H1 (cell line): ENCODE measurements at regions not wholly inside any gene's neighbourhood (a gene's known extent, or its start where the extent isn't known, plus 50 kb on each side); places are given as distances from the start of the nearest gene placed in this dataset.

Source experiments
- CTCF ChIA-PET: fragments of 300-600 bp; sonication (Branson Sonifier 250); formaldehyde crosslinking; loops from one replicate; lab custom pipeline; 2021; ENCODE audit not compliant: partially characterized antibody; lab: Charles Lee
- POLR2A ChIA-PET: fragments of 300-600 bp; sonication (Branson Sonifier 250); formaldehyde crosslinking; loops from one replicate; lab custom pipeline; 2021; ENCODE audit warnings: inconsistent platforms; ENCODE audit not compliant: partially characterized antibody; lab: Charles Lee
- DNase-seq, 2 experiments: peaks; one replicate each; pipeline versions ENCODE4 v3.0.0 to v3.0.0-alpha.2; 2010 to 2022; ENCODE audit warnings: low spot score in 2 of 2, low read depth in 1 of 2, mixed read lengths in 1 of 2
- FAIRE-seq: peaks from 2 replicates; lab custom pipeline; 2011; peaks lifted over from hg19 to GRCh38; lab: Jason Lieb, UNC
- H2AFZ ChIP-seq: 2 replicates; pipeline ENCODE4 v1.8.1; 2012; ENCODE audit warnings: low read length, inconsistent platforms
- H2AK5ac ChIP-seq: 2 replicates; pipeline ENCODE4 v1.6.1; 2013; ENCODE audit warnings: low read depth, low read length
- H2BK120ac ChIP-seq: replicated peaks from 2 replicates; pipeline ENCODE3; 2013; ENCODE audit warnings: low read depth, low read length, inconsistent platforms
- H2BK12ac ChIP-seq: 2 replicates; pipeline ENCODE4 v1.6.1; 2013; ENCODE audit warnings: low read depth, low read length
- H2BK15ac ChIP-seq: 2 replicates; pipeline ENCODE4 v1.6.1; 2013; ENCODE audit warnings: low read length
- H2BK20ac ChIP-seq: 2 replicates; pipeline ENCODE4 v1.6.1; 2013; ENCODE audit warnings: low read length
- H2BK5ac ChIP-seq: 2 replicates; pipeline ENCODE4 v1.6.1; 2013; ENCODE audit warnings: low read depth, low read length
- H3K14ac ChIP-seq: 2 replicates; pipeline ENCODE4 v1.6.1; 2013; ENCODE audit warnings: inconsistent platforms; ENCODE audit not compliant: insufficient read length
- H3K18ac ChIP-seq: 2 replicates; pipeline ENCODE4 v1.6.1; 2013; ENCODE audit warnings: low read length; ENCODE audit errors: extremely low read depth
- H3K23ac ChIP-seq: 2 replicates; pipeline ENCODE4 v1.6.1; 2013; ENCODE audit warnings: inconsistent platforms; ENCODE audit not compliant: insufficient read length
- H3K23me2 ChIP-seq: 2 replicates; pipeline ENCODE4 v1.6.1; 2013; ENCODE audit warnings: low read depth, low read length
- H3K27ac ChIP-seq: 2 replicates; pipeline ENCODE4 v1.6.1; 2011; ENCODE audit warnings: low read depth, low read length, inconsistent platforms
- H3K27me3 ChIP-seq, 4 experiments: replicated peaks in 1 of 4; 1 replicate in 1 of 4; 2 replicates in 3 of 4; pipeline versions ENCODE4 v1.6.1 to v1.8.1; 2011 to 2013; ENCODE audit warnings: low read length in 3 of 4, mild to moderate bottlenecking in 3 of 4, inconsistent platforms in 2 of 4, mixed read lengths in 2 of 4, moderate library complexity in 1 of 4; ENCODE audit not compliant: control insufficient read depth in 3 of 4, insufficient read depth in 3 of 4; ENCODE audit errors: extremely low read depth in 1 of 4
- H3K36me3 ChIP-seq, 4 experiments: 2 replicates each; pipeline versions ENCODE4 v1.6.1 to v1.8.1; 2011 to 2013; ENCODE audit warnings: mild to moderate bottlenecking in 4 of 4, low read length in 3 of 4, moderate library complexity in 2 of 4, control low read depth in 1 of 4, inconsistent platforms in 1 of 4; ENCODE audit not compliant: insufficient read depth in 4 of 4, control insufficient read depth in 2 of 4
- H3K4ac ChIP-seq: replicated peaks from 2 replicates; pipeline ENCODE3; 2013; ENCODE audit warnings: low read length, low read depth, mixed read lengths, inconsistent platforms; ENCODE audit not compliant: insufficient read length
- H3K4me1 ChIP-seq, 4 experiments: replicated peaks in 1 of 4; 1 replicate in 1 of 4; 2 replicates in 3 of 4; pipeline versions ENCODE4 v1.6.1 to v1.8.1; 2011 to 2013; ENCODE audit warnings: low read length in 3 of 4, inconsistent platforms in 2 of 4, mixed read lengths in 1 of 4; ENCODE audit not compliant: insufficient read depth in 4 of 4, control insufficient read depth in 3 of 4
- H3K4me2 ChIP-seq, 2 experiments: 2 replicates each; pipeline versions ENCODE4 v1.6.1 to v1.8.1; 2011 to 2013; ENCODE audit warnings: low read depth in 2 of 2, low read length in 2 of 2, control low read depth in 1 of 2, inconsistent platforms in 1 of 2, mild to moderate bottlenecking in 1 of 2; ENCODE audit not compliant: insufficient read depth in 1 of 2
- H3K4me3 ChIP-seq, 4 experiments: fragments of 200-600, 300-600 bp in 1 of 4; sonication (generic), shearing (Covaris generic), sonication (Bioruptor Twin) in 1 of 4; 2 replicates each; pipeline versions ENCODE4 v1.5.1 to v1.8.1; 2011 to 2016; ENCODE audit warnings: low read length in 4 of 4, low read depth in 3 of 4, control low read depth in 2 of 4, inconsistent platforms in 2 of 4, mild to moderate bottlenecking in 2 of 4, mixed read lengths in 1 of 4, moderate library complexity in 1 of 4; ENCODE audit not compliant: insufficient read depth in 2 of 4; ENCODE audit errors: extremely low read depth in 1 of 4
- H3K56ac ChIP-seq: replicated peaks from 2 replicates; pipeline ENCODE3; 2013; ENCODE audit warnings: low read depth, mild to moderate bottlenecking, mixed read lengths, low read length, inconsistent platforms; ENCODE audit not compliant: insufficient read length
- H3K79me1 ChIP-seq: 2 replicates; pipeline ENCODE4 v1.6.1; 2013; ENCODE audit warnings: low read depth, low read length, control low read depth
- H3K79me2 ChIP-seq, 2 experiments: 2 replicates each; pipeline versions ENCODE4 v1.6.1 to v1.8.1; 2012 to 2013; ENCODE audit warnings: low read length in 2 of 2, mild to moderate bottlenecking in 2 of 2, inconsistent platforms in 1 of 2; ENCODE audit not compliant: insufficient read depth in 2 of 2, control insufficient read depth in 1 of 2
- H3K9ac ChIP-seq, 4 experiments: replicated peaks in 1 of 4; 1 replicate in 1 of 4; 2 replicates in 3 of 4; pipeline versions ENCODE4 v1.6.1 to v1.8.1; 2011 to 2013; ENCODE audit warnings: low read depth in 3 of 4, low read length in 3 of 4, control low read depth in 2 of 4, mild to moderate bottlenecking in 2 of 4, moderate library complexity in 2 of 4, inconsistent platforms in 1 of 4; ENCODE audit errors: extremely low read depth in 1 of 4
- H3K9me3 ChIP-seq, 2 experiments: 2 replicates each; pipeline versions ENCODE4 v1.6.1 to v1.8.1; 2012 to 2013; ENCODE audit warnings: mild to moderate bottlenecking in 2 of 2, moderate library complexity in 2 of 2, control low read depth in 1 of 2, inconsistent platforms in 1 of 2, low read depth in 1 of 2, low read length in 1 of 2, mixed read lengths in 1 of 2; ENCODE audit not compliant: insufficient read depth in 2 of 2
- H4K20me1 ChIP-seq, 2 experiments: replicated peaks in 1 of 2; 2 replicates each; pipeline versions ENCODE3 to v1.8.1; 2011 to 2013; ENCODE audit warnings: inconsistent platforms in 2 of 2, low read length in 2 of 2, mild to moderate bottlenecking in 1 of 2; ENCODE audit not compliant: insufficient read depth in 2 of 2, control insufficient read depth in 1 of 2
- H4K5ac ChIP-seq: 2 replicates; pipeline ENCODE4 v1.6.1; 2013; ENCODE audit warnings: low read length, low read depth, mixed read lengths, inconsistent platforms; ENCODE audit not compliant: insufficient read length
- H4K8ac ChIP-seq: 2 replicates; pipeline ENCODE4 v1.8.0; 2013; ENCODE audit warnings: mild to moderate bottlenecking, moderate library complexity, low read length, inconsistent platforms; ENCODE audit not compliant: insufficient read depth; ENCODE audit errors: extremely low read depth
- H4K91ac ChIP-seq: replicated peaks from 2 replicates; pipeline ENCODE3; 2013; ENCODE audit warnings: low read length, mixed read lengths, inconsistent platforms; ENCODE audit not compliant: insufficient read length
- ATF3 ChIP-seq: IDR thresholded peaks from 2 replicates; pipeline ENCODE4 v1.6.1; 2011; ENCODE audit warnings: low read depth, mild to moderate bottlenecking, low read length; ENCODE audit not compliant: insufficient read depth
- CBX5 ChIP-seq: fragments of 300-800, 300-1000 bp; sonication (generic); IDR thresholded peaks from 2 replicates; pipeline ENCODE4 v1.7.1; 2016; ENCODE audit warnings: antibody characterized with exemption, low read length, low read depth
- CEBPB ChIP-seq: IDR thresholded peaks from 2 replicates; pipeline ENCODE4 v1.6.1; 2012; ENCODE audit warnings: low read depth, low read length
- CHD2 ChIP-seq: IDR thresholded peaks from 2 replicates; pipeline ENCODE4 v1.6.1; 2012; ENCODE audit warnings: low read length, improper control_type of control experiment
- EZH2 ChIP-seq: fragments of 200-600 bp; sonication (generic); IDR thresholded peaks from 2 replicates; pipeline ENCODE4 v1.7.1; 2012; ENCODE audit warnings: low read depth, mild to moderate bottlenecking, moderate library complexity, low read length, inconsistent platforms; ENCODE audit not compliant: severe bottlenecking
- GTF2F1 ChIP-seq: IDR thresholded peaks from 2 replicates; pipeline ENCODE4 v1.6.1; 2012; ENCODE audit warnings: low read depth, low read length, improper control_type of control experiment, borderline replicate concordance
- KDM1A ChIP-seq: fragments of 200-600, 300-600 bp; sonication (generic); IDR thresholded peaks from 2 replicates; pipeline ENCODE4 v1.7.1; 2016; ENCODE audit warnings: mild to moderate bottlenecking, low read length, borderline replicate concordance
- RAD21 ChIP-seq, 2 experiments: IDR thresholded peaks in 1 of 2; conservative IDR thresholded peaks in 1 of 2; 2 replicates each; pipeline ENCODE4 v1.6.1; 2011; ENCODE audit warnings: low read depth in 2 of 2, low read length in 2 of 2, improper control_type of control experiment in 1 of 2, inconsistent platforms in 1 of 2, mild to moderate bottlenecking in 1 of 2, moderate library complexity in 1 of 2
- RNF2 ChIP-seq: fragments of 200-900, 300-1000 bp; sonication (generic); IDR thresholded peaks from 2 replicates; pipeline ENCODE4 v1.7.1; 2016; ENCODE audit warnings: borderline replicate concordance, low read depth, mild to moderate bottlenecking, antibody characterized with exemption, low read length; ENCODE audit not compliant: poor library complexity, severe bottlenecking; ENCODE audit errors: missing control alignments
- RXRA ChIP-seq: IDR thresholded peaks from 2 replicates; pipeline ENCODE4 v1.6.1; 2011; ENCODE audit warnings: low read depth, mild to moderate bottlenecking, low read length, moderate library complexity; ENCODE audit not compliant: insufficient read depth
- SIN3A ChIP-seq, 2 experiments: IDR thresholded peaks in 1 of 2; conservative IDR thresholded peaks in 1 of 2; 2 replicates each; pipeline ENCODE4 v1.6.1; 2011 to 2012; ENCODE audit warnings: low read length in 2 of 2, improper control_type of control experiment in 1 of 2, low read depth in 1 of 2, mild to moderate bottlenecking in 1 of 2
- SIX5 ChIP-seq: IDR thresholded peaks from 2 replicates; pipeline ENCODE4 v1.6.1; 2011; ENCODE audit warnings: mild to moderate bottlenecking, low read depth, low read length
- SP4 ChIP-seq: IDR thresholded peaks from 2 replicates; pipeline ENCODE4 v1.6.1; 2012; ENCODE audit warnings: low read length, inconsistent platforms
- TBP ChIP-seq: IDR thresholded peaks from 2 replicates; pipeline ENCODE4 v1.6.1; 2011; ENCODE audit warnings: low read depth, low read length, improper control_type of control experiment
- WGBS, 2 experiments: shearing (Covaris generic) in 1 of 2; methylation state at CpG; one replicate each; pipeline versions ENCODE4 v1.1.6 to v1.1.7; 2013 to 2015; ENCODE audit warnings: low lambda C conversion rate in 2 of 2, mixed read lengths in 2 of 2, inconsistent platforms in 1 of 2, low coverage in 1 of 2, missing lambda C conversion rate in 1 of 2; ENCODE audit not compliant: insufficient replicate concordance in 2 of 2, insufficient coverage in 1 of 2, insufficient read length in 1 of 2; ENCODE audit errors: extremely low coverage in 1 of 2, missing lambda C conversion rate in 1 of 2; 5-methylcytosine and 5-hydroxymethylcytosine counted together

- no peak overlapping the region for H3K4me2 ChIP-seq
- H3K23ac ChIP-seq: no peak overlapping the region
- H3K79me1 ChIP-seq: no peaks in the 10 kb centered on the region
- no peak overlapping the region for H4K8ac ChIP-seq
- 0 out of 2 replicates have a peak overlapping the region, but pooled peaks have one; percentile 75 for H2BK20ac ChIP-seq
- no peaks in the 10 kb centered on the region for H4K20me1 ChIP-seq
- no peaks in the 10 kb centered on the region for H3K23me2 ChIP-seq
- H3K27me3 ChIP-seq: no peaks in the 10 kb centered on the region
- H3K4me1 ChIP-seq: peaks cover 0 to 4% (median 0%) of the 10 kb centered on the region in 4 experiments; a peak in 2 of 7 replicates
- H2AFZ ChIP-seq: peak overlapping the region; percentile 94
- H3K18ac ChIP-seq: no peak overlapping the region
- no peak overlapping the region for H3K4me3 ChIP-seq
- H2BK15ac ChIP-seq: no peak overlapping the region
- H3K4ac ChIP-seq: no peak overlapping the region
- WGBS, 2 experiments: 77% methylated on average over 4 of the region's 4 CpGs; no CpG with 5 or more reads in 1 of the 2 experiments
- H4K5ac ChIP-seq: no peak overlapping the region
- no peak overlapping the region for H2AK5ac ChIP-seq
- H2BK5ac ChIP-seq: no peak overlapping the region
- FAIRE-seq: peak; percentile 28
- H3K9ac ChIP-seq: no peak overlapping the region
- H3K36me3 ChIP-seq: no peaks in the 10 kb centered on the region
- H4K91ac ChIP-seq: no peak overlapping the region
- no peak overlapping the region for H2BK120ac ChIP-seq
- H3K27ac ChIP-seq: no peak overlapping the region
- POLR2A ChIA-PET: no interaction called here
- CTCF ChIA-PET: no interaction called here
- no peak overlapping the region for H2BK12ac ChIP-seq
- no peaks in the 10 kb centered on the region for H3K79me2 ChIP-seq
- no peak overlapping the region for H3K56ac ChIP-seq
- DNase-seq: no peak
- no peaks in the 10 kb centered on the region for H3K9me3 ChIP-seq
- H3K14ac ChIP-seq: no peak overlapping the region
- TF ChIP-seq SP4: no peak
- TF ChIP-seq RXRA: no peak
- no peak for TF ChIP-seq CEBPB
- TF ChIP-seq CHD2: no peak
- TF ChIP-seq RAD21 (IDR thresholded peaks at IDR 0.05 in 1 of 2, conservative IDR thresholded peaks at IDR 0.05 in 1 of 2; ENCODE audit: low read depth in 2 of 2, low read length in 2 of 2): peak in 1 of 2 experiments; percentile 16; a peak in 1 of 4 replicates
- TF ChIP-seq CBX5: no peak
- TF ChIP-seq SIX5: no peak
- TF ChIP-seq RNF2: no peak
- TF ChIP-seq KDM1A: no peak
- no peak for TF ChIP-seq SIN3A (conservative IDR thresholded peaks at IDR 0.05 in 1 of 2, IDR thresholded peaks at IDR 0.05 in 1 of 2; ENCODE audit: low read depth in 1 of 2, low read length in 2 of 2)
- no peak for TF ChIP-seq TBP
- TF ChIP-seq EZH2: no peak
- no peak for TF ChIP-seq ATF3
- TF ChIP-seq GTF2F1: no peak
Measured at GRCh38 chr4:157895205-157895604, 277.6 kb downstream of the GASK1B start.
